Erythroblast (primary cell): ENCODE measurements at regions not wholly inside any gene's neighbourhood (a gene's known extent, or its start where the extent isn't known, plus 50 kb on each side); places are given as distances from the start of the nearest gene placed in this dataset.

Source experiments
- GATA1 ChIP-seq: IDR thresholded peaks from 2 replicates; pipeline ENCODE4 v1.6.1; 2011; ENCODE audit warnings: low read depth, mild to moderate bottlenecking, control low read depth, low read length, moderate library complexity
- POLR2A ChIP-seq: IDR thresholded peaks from 2 replicates; pipeline ENCODE4 v1.6.1; 2011; ENCODE audit warnings: mild to moderate bottlenecking, low read length

DNA sequence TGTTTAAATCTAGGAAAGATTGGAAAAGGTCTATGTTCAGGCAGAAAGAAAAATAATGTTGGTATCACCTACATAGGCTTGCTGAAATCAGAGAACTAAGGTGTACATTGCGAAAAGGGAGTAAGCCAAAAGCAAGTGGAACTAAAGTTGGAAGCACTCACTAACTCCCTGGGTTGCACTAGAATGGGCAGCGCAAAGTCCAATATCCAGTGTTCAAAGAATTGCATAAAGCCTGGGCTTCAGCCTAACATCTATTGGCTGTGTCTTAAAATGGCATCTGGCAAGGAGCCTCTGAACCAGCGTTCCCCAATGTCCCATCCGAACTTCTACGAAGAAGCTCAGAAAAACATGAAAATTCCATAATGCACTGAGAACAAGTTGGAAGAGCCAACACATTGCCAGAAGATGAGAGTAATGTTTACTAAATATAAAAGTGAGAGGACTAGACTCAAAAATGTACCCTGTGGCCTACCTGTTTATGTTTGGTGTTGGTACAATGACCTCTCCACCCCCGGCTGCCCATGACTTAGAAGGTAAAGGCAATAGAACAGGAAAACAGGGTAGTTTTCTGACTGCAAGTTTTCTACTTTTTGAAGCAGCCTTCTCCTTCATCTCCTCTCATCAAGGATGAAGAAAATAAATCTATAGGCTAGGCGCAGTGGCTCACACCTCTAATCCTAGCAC is 275.9 kb upstream of the GHITM start:
- TF ChIP-seq POLR2A (no peak), GATA1 (no peak)
